ENCODE measurements at regions not wholly inside any gene's neighbourhood (a gene's known extent, or its start where the extent isn't known, plus 50 kb on each side); places are given as distances from the start of the nearest gene placed in this dataset.

DNA sequence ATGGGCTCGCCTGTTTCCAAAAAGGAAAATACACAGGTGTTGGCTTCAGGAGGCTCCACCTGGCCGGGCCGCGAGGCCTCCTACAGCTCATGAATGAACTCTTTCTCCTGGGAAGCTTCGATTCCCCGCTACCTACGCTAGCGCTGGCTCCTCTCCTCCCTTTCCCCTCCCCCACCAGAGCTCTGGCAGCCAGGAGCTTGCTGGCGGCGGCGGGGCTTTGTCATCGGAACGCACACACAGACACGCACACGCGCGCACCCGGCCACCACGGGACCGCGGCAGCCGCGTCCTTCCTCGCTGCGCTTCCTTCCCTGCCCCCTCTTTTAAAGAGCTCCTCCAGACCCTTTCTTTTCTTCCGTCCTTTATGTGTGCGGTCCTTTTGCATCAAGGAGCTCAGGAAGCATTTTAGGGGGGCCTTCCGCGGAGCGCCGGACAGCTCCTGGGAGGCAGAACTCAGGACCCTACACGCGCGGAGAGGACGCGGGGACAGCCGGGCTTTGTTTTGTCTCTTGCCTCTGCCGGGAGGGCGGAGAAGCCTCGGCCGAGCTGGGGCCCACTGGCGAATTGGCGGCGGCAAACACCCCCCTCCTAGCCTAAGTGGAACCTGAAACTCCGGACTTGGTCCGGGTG lies 70.2 kb upstream of the BCOR start:
- peak overlapping the region; percentile 23 for H3K4me3 ChIP-seq
- DNase-seq = peak; percentile 53
- H3K9ac ChIP-seq (ENCODE audit: low read depth in 2 of 2, low read length in 2 of 2) = peak overlapping the region; percentile 51 to 57
- no peak overlapping the region for H3K27ac ChIP-seq
- no peaks in the 10 kb centered on the region for H3K4me1 ChIP-seq
- no peaks in the 10 kb centered on the region for H3K9me3 ChIP-seq
- intact Hi-C loops (cut with DNase I) = no loop called here
- TF ChIP-seq, protein P1, sequence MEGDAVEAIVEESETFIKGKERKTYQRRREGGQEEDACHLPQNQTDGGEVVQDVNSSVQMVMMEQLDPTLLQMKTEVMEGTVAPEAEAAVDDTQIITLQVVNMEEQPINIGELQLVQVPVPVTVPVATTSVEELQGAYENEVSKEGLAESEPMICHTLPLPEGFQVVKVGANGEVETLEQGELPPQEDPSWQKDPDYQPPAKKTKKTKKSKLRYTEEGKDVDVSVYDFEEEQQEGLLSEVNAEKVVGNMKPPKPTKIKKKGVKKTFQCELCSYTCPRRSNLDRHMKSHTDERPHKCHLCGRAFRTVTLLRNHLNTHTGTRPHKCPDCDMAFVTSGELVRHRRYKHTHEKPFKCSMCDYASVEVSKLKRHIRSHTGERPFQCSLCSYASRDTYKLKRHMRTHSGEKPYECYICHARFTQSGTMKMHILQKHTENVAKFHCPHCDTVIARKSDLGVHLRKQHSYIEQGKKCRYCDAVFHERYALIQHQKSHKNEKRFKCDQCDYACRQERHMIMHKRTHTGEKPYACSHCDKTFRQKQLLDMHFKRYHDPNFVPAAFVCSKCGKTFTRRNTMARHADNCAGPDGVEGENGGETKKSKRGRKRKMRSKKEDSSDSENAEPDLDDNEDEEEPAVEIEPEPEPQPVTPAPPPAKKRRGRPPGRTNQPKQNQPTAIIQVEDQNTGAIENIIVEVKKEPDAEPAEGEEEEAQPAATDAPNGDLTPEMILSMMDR (IDR thresholded peaks at IDR 0.05) = no peak
- H3K27me3 ChIP-seq = peaks cover 42% of the 10 kb centered on the region
- no peaks in the 10 kb centered on the region for H3K36me3 ChIP-seq

DNA sequence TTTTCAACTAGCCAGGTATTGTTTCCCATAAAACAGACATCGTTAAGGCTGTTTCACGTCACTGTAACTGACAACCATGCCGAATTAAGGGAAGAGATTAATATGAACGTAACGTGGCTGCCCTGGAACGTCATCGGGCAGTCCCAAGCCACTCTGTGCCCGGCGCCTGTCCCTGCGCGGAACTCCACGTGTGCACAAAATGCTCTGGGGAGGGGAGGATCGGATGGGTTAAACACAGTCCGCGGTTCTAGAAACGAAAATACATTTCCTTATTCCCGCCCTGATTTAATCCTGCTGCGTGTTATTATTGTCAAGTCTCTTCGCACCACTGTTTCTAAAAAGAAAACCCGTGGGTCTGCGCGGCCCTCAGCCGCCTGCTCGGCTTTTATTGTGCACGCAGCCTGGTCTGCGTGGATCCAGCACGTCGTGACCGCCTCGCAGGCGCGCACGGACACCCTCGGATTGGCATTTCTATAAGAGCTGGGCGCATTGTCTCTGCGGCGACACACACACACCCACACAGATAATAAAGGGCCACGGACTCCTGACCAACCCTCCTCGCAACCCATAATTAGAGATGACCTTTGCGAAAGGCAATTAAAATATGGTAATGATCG lies 69.6 kb upstream of the BCOR start:
- TF ChIP-seq, protein P1 (IDR thresholded peaks at IDR 0.05) = no peak
- H3K9me3 ChIP-seq = no peaks in the 10 kb centered on the region
- no peaks in the 10 kb centered on the region for H3K4me1 ChIP-seq
- no peak overlapping the region for H3K27ac ChIP-seq
- DNase-seq = peak; percentile 27
- H3K27me3 ChIP-seq = peaks cover 37% of the 10 kb centered on the region
- H3K36me3 ChIP-seq = no peaks in the 10 kb centered on the region
- peak overlapping the region; percentile 23 for H3K4me3 ChIP-seq
- intact Hi-C loops (cut with DNase I) = no loop called here
- peak overlapping the region; percentile 51 to 57 for H3K9ac ChIP-seq (ENCODE audit: low read depth in 2 of 2, low read length in 2 of 2)

DNA sequence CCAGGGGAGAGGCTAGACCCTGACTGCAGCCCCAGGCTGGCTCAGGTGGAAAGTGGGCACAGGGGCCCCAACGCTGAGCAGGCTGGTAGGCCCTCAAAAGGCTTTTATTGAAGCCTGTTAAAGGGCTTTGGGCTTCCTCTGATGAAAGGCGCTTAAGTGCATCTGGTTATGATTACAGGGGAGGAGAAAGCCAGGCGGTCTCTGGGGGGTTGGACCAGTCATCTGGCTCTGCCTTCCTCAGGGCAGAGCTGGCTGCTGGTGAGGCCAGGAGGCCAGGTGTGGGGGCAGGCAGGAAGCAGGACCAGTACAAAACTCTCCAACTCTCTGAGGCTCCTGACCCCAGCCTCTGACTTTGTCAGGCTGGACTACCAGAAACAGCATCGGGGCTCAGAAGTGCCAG lies 68.8 kb upstream of the BCOR start:
- Histone ChIP-seq H3K27me3 (peaks cover 32% of the 10 kb centered on the region), H3K4me3 (no peak overlapping the region), H3K27ac (no peak overlapping the region), H3K9me3 (no peaks in the 10 kb centered on the region), H3K4me1 (no peaks in the 10 kb centered on the region), H3K36me3 (no peaks in the 10 kb centered on the region), H3K9ac (ENCODE audit: low read depth in 2 of 2, low read length in 2 of 2) (no peak overlapping the region)
- TF ChIP-seq, protein P1 (IDR thresholded peaks at IDR 0.05) = no peak
- intact Hi-C loops (cut with DNase I) = no loop called here
- no peak for DNase-seq

DNA sequence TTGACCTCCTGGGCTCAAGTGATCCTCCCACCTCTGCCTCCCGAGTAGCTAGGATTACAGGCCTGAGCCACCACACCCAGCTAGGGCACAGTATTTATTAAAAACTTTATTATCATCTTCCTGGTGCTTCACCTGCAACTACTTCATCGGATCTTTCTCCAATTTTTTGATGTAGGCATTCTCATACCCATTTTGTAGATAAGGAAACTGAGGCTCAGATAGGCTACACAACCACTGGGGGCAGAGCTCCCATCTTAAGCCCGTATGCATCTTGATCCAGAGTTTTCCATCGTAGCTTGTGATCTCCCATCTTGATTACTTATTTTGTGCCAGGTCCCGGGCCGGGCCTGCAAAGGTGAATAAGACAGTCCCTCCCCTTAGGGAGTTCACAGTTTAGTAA lies 68.1 kb upstream of the BCOR start:
- Histone ChIP-seq H3K9ac (ENCODE audit: low read depth in 2 of 2, low read length in 2 of 2) (no peak overlapping the region), H3K4me3 (no peak overlapping the region), H3K27me3 (peaks cover 29% of the 10 kb centered on the region), H3K4me1 (no peaks in the 10 kb centered on the region), H3K9me3 (no peaks in the 10 kb centered on the region), H3K36me3 (no peaks in the 10 kb centered on the region), H3K27ac (no peak overlapping the region)
- intact Hi-C loops (cut with DNase I) = no loop called here
- no peak for DNase-seq
- TF ChIP-seq, protein P1 (IDR thresholded peaks at IDR 0.05) = no peak

DNA sequence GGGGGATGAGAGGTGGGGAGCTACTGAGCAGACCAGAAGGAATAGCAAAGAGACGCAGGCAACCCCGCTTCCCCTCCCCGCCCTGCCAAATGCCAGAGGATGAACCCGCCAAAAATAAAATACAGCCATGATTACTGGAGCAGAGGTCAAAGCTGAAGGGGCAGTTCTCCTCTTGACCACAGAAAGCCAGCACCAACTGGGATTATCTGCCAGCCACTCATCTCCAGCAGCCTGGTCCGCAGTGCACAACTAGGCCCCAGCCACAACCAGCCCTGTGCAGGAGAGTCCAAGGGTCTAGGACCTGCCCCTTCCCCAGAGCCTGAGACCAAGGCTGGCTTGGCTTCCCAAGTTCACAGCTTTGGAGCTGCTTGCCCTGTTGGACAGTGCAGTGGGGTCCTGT lies 67.4 kb upstream of the BCOR start:
- no peak for DNase-seq
- Histone ChIP-seq H3K27ac (no peak overlapping the region), H3K36me3 (no peaks in the 10 kb centered on the region), H3K27me3 (peaks cover 29% of the 10 kb centered on the region), H3K9ac (ENCODE audit: low read depth in 2 of 2, low read length in 2 of 2) (no peak overlapping the region), H3K9me3 (no peaks in the 10 kb centered on the region), H3K4me3 (no peak overlapping the region), H3K4me1 (no peaks in the 10 kb centered on the region)
- TF ChIP-seq, protein P1 (IDR thresholded peaks at IDR 0.05) = no peak
- intact Hi-C loops (cut with DNase I) = no loop called here
